GM21737 (cell line): ENCODE measurements at regions not wholly inside any gene's neighbourhood (a gene's known extent, or its start where the extent isn't known, plus 50 kb on each side); places are given as distances from the start of the nearest gene placed in this dataset.
"Not testable (repeated sequence)": the region's sequence is repeated elsewhere in the genome, so short reads cannot be mapped to it uniquely, and the experiment has no call there.

Source experiments
- ATAC-seq: cut with Tn5 transposase; IDR thresholded peaks from one replicate; pipeline ENCODE4 v1.9.1; 2021; ENCODE audit warnings: mild to moderate bottlenecking, moderate library complexity; ENCODE audit not compliant: unreplicated experiment

GRCh38 chr5:124054564-124054963, 542.6 kb downstream of the CSNK1G3 start:
- ATAC-seq: no peak

DNA sequence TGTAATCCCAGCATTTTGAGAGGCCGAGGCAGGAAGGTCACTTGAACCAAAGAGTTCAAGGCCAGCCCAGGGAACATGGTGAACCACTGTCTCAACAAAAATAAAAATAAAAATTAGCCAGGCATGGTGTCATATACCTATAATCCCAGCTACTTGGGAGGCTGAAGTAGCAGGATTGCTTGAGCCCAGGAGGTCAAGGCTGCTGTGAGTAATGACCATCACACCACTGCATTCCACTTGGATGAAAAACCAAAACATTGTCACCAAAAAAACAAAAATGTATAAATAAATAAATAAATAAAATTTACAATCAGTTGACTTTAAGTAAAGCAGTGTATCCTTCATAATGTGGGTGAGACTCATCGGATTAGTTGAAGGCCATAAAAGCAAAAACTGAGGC, 541.4 kb downstream of the CSNK1G3 start:
- no peak for ATAC-seq

DNA sequence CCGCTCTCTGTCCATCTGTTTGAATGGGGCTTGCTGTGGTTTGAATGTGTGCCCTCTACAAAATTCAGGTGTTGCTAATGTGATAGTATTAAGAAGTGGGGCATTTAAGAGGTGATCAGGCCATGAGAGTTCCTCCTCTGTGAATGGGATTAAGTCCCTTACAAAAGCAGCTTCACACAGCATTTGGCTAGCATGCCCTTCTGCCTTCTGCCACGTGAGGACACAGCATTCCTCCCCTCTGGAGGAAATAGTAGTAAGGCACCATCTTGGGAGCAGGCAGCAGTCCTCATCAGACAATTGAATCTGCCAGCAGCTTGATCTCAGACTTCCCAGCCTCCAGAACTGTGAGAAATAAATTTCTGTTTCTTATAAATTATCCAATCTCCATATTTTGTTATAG, 540.2 kb downstream of the CSNK1G3 start:
- ATAC-seq: no peak

GRCh38 chr5:124050120-124050770, 538.3 kb downstream of the CSNK1G3 start:
- no peak for ATAC-seq

DNA sequence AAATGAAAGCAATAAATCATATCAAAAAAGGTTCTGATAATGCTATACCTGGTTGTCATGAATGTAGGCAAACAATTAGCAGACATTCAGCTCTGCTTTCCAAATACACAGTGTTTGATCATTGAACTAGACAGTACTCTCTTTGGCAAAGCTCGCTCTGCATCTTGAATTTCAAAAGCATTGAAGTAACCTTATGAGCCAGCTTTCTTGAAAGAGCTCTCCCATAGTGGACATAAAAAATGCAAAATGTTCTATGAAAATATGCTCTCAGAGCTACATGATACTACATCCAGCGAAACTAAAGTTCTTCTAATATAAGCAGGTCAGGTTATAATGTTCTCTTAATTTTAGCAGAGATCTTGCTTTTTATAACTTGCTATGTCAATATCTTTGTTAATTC, 533.4 kb downstream of the CSNK1G3 start:
- no peak for ATAC-seq

- ATAC-seq: no peak
These were observed 532.6 kb downstream of the CSNK1G3 start for GRCh38 chr5:124044613-124045012.

DNA sequence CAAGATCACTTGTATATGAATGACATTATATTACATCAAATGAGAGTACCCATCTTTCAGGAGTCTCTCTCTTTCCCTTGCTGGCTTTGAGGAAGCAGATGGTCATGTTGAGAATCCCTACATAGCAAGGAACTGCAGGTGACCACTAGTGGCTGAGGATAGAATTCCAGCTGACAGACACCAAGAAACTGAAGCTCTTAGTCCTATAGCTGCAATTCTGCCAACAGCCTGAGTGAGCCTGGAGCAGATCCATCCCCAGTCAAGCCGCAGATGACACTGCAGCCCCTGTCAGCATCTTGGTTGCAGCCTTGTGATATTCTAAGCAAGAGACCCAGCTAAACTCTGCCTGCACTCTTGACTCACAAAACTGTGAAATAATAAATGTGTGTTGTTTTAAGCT, 531.5 kb downstream of the CSNK1G3 start:
- ATAC-seq: no peak

- no peak for ATAC-seq
These were observed 528.8 kb downstream of the CSNK1G3 start for GRCh38 chr5:124040799-124041198.

- no peak for ATAC-seq
These were observed 527.4 kb downstream of the CSNK1G3 start for GRCh38 chr5:124039410-124039809.

GRCh38 chr5:124036786-124037185, 524.8 kb downstream of the CSNK1G3 start:
- no peak for ATAC-seq

DNA sequence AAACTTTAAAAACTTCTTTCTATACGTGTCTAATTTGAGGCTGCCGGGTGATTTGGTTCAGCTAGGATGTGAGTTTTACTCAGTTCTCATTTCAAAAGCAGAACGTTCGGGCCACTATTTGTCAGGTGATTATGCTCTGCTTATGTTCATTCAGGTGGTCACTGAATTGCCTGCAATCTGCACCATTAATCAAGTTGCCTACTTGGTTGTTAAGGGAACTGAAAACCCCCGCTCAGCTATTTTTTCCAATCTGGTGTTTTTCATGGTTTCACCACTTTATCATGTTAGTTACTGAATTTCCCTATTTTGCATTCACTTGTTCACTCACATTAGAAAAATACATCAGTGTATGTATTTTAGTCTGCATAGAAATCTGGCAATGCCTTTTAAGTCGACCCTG, 523.0 kb downstream of the CSNK1G3 start:
- ATAC-seq: peak; percentile 98

DNA sequence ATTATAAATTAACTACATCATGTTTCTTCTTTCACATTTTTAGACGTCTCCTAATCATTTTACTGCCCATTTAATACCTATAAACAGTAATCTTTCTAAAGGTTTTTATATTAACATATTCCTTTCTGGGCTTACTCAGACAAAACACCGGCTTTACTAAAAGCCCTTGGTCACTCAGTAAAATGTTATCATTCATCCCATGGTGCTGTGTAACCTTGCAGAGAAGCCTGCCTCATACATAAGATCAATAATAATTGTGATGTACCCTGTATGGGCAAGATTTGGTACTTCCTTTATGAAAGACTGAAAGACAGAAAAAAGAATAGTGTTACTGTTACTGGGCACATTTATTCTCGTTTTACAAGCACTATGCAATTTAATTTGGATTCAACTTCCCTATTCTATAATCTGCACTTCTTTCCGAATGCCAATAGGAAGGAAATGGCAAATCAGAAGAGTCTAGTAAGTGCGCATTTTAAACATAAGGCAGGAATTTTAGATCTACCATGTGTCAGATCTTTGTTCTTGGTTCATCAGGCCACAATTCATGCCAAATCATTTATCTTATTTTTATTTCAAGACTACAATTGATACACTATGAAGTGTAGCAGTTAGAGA, 522.2 kb downstream of the CSNK1G3 start:
- ATAC-seq: no peak

DNA sequence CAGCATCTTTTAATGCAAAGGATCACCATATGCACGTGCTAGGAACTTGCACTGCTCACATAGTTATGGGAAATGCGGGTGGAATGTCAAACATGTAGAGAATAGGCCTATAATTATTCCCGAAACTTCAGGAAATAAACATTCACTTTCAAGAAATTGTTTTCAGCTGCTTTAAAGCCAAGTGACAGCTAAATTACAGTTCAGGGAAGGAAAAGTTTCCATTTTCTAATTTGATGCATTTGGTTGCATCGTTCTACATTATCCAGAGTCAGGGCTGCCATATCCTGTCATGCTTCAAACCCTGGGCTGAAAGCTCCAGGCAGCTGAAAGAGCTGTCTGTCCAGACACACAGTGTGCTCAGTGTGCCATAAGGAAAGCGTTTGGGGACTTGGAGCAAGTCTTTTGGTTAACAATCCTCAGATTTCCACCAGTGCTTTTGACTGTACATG, 518.1 kb downstream of the CSNK1G3 start:
- ATAC-seq: no peak

DNA sequence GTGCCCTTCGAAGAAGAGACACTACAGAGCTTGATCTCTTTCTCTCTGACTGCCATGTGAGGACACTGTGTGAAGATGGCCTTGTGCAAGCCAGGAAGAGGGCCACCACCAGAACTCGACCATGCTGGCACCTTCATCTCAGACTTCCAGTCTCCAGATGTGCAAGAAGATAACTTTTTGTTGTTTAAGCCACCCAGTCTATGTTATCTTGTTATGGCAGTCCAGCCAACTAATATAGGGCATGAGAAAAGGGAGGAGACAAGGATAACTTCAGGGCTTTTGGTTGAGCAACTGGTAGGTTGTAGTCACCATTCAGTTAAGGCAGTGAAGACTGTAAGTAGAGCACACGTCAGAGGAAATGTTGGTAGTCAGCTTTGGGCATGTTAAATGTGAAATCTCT, 515.5 kb downstream of the CSNK1G3 start:
- ATAC-seq: no peak

GRCh38 chr5:124025306-124025845, 513.4 kb downstream of the CSNK1G3 start:
- ATAC-seq: no peak

GRCh38 chr5:124022966-124023365, 511.0 kb downstream of the CSNK1G3 start:
- ATAC-seq: no peak

GRCh38 chr5:124021776-124022175, 509.8 kb downstream of the CSNK1G3 start:
- no peak for ATAC-seq

DNA sequence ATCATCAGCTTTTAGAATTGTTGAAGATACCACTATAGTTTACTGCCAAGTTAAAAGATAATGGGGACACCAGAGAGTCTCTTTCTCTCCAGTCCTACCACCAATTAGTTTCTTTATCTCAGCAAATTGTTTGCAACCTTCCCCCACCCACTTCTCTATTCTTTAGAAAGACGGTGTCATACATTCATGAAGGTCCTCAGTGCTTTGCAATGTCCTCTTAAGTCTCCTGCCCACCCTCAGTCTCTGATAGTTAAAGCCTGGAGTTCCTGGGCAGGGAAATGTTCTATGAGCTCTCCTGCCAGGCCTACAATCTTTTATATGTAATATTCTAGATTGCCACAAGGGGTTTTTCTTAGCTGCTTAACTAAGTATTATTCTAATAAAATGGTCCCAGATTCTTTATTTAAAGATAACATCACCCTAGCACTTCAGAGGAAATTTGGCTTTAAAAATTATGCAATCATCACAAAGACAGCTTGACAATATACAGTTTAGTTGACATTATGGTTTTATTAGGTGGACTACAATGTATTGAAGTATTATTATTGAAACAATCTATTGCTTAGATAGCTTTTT, 509.2 kb downstream of the CSNK1G3 start:
- no peak for ATAC-seq

- ATAC-seq: not testable (repeated sequence)
These were observed 505.3 kb downstream of the CSNK1G3 start for GRCh38 chr5:124017321-124017720.

DNA sequence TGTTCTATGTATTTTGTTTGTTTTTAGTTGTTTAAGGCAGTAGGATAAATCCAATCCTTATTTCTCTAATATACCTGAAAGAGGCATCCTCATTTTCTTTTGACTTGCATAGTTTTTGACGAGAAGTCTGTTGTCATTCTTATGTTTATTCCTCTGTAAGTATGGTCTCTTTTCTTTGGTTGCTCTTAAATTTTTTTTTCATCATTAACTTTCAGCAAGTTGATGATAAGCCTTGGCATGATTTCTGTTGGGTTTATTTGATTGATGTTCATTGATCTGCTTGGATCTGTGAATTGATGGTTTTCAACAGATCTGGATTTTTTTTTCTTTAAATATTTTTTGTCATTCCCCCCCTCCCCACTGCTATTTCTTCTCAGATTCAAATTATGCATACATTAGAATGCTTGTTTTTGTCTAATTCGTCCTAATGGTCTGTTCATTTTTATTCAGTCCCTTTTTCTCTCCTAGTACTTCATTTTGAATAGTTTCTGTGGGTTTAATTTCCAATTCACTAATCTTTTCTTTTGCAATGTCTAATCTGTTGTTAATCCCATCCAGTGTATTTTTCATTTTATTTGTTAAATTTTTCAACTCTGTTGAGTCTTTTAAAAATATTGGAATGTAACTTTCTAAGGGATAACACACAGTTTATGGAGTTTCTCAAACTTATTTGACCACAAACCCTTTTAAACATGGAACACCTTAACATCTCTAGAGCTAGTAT, 495.9 kb downstream of the CSNK1G3 start:
- no peak for ATAC-seq

DNA sequence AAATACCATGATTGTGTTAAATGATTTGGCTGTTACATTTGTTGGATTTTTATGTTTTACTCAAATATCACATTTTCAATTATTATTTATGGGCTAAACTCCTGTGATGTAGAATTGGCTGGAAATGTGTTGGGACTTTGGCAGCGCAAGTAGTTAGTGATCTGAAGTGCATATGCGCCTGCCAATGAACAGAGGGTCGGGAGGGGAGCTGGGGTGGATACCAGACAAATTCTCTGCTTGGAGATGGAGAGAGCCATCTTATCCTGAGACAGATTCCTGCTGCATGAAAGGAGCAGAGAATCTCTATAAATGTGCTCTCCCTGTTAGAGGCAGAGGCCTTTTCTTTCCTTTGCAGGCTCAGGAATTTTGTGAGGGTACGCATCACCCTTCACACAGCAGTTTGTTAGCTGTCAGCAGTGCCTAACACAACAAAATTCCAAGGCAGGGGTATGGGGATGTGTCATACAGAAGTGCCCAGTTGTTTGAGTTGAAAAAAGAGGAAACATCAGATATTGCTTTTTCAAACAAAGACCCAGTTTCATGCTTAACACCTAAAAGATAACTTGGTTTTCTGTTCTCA, 489.1 kb downstream of the CSNK1G3 start:
- ATAC-seq: no peak
